ENCODE measurements at regions not wholly inside any gene's neighbourhood (a gene's known extent, or its start where the extent isn't known, plus 50 kb on each side); places are given as distances from the start of the nearest gene placed in this dataset.

- no peak for TF ChIP-seq TEAD4 (IDR thresholded peaks at IDR 0.05; ENCODE audit: low read depth, low read length)
- no peak for TF ChIP-seq ZNF274 (IDR thresholded peaks at IDR 0.05; ENCODE audit: borderline replicate concordance, extremely low read depth, low read length)
- TF ChIP-seq KDM4A (IDR thresholded peaks at IDR 0.05; ENCODE audit: low read depth, low read length, severe bottlenecking) = no peak
Observed at GRCh38 chr4:59175617-59176016, 2024.5 kb upstream of the ADGRL3 start (continued).
